Subcutaneous abdominal adipose tissue (tissue), 5 donors: ENCODE measurements at regions not wholly inside any gene's neighbourhood (a gene's known extent, or its start where the extent isn't known, plus 50 kb on each side); places are given as distances from the start of the nearest gene placed in this dataset.

Source experiments
- H3K27ac ChIP-seq: one replicate; pipeline ENCODE4 v1.7.0; 2013; ENCODE audit warnings: low read depth, mild to moderate bottlenecking, inconsistent platforms, low read length, moderate library complexity
- H3K27me3 ChIP-seq, 5 donors: one replicate each; pipeline ENCODE4 v1.7.0; 2013; ENCODE audit warnings: low read length in 5 of 5, inconsistent platforms in 1 of 5; ENCODE audit not compliant: control insufficient read depth in 5 of 5, insufficient read depth in 4 of 5
- H3K36me3 ChIP-seq, 5 donors: one replicate each; pipeline ENCODE4 v1.7.0; 2013; ENCODE audit warnings: low read length in 5 of 5; ENCODE audit not compliant: control insufficient read depth in 5 of 5, insufficient read depth in 5 of 5
- H3K4me1 ChIP-seq, 5 donors: one replicate each; pipeline ENCODE4 v1.7.0; 2013; ENCODE audit warnings: low read length in 5 of 5, mild to moderate bottlenecking in 3 of 5, moderate library complexity in 1 of 5; ENCODE audit not compliant: control insufficient read depth in 5 of 5, insufficient read depth in 5 of 5
- H3K4me3 ChIP-seq, 5 donors: one replicate each; pipeline ENCODE4 v1.7.0; 2013; ENCODE audit warnings: low read length in 5 of 5, low read depth in 1 of 5
- H3K9ac ChIP-seq, 5 donors: one replicate each; pipeline ENCODE4 v1.7.0; 2013; ENCODE audit warnings: low read length in 5 of 5, mild to moderate bottlenecking in 4 of 5, moderate library complexity in 3 of 5
- H3K9me3 ChIP-seq, 5 donors: one replicate each; pipeline ENCODE4 v1.7.0; 2013; ENCODE audit warnings: low read length in 5 of 5; ENCODE audit not compliant: control insufficient read depth in 5 of 5
- donor health status: healthy.
- donor health status: healthy.
- donor health status: healthy.
- donor health status: healthy.
- donor health status: healthy.

- Histone ChIP-seq H3K27ac (no peak overlapping the region), H3K4me3 (no peak overlapping the region), H3K36me3 (no peaks in the 10 kb centered on the region), H3K4me1 (peaks cover 0 to 11% (median 7%) of the 10 kb centered on the region in 5 donors), H3K9ac (no peak overlapping the region), H3K27me3 (no peaks in the 10 kb centered on the region), H3K9me3 (no peaks in the 10 kb centered on the region)
These were observed 185.4 kb upstream of the NCKAP5 start for GRCh38 chr2:133753665-133754064.

GRCh38 chr2:133755480-133756300 lies 187.4 kb upstream of the NCKAP5 start:
- no peak overlapping the region for H3K4me3 ChIP-seq
- H3K4me1 ChIP-seq, result peaks cover 0 to 11% (median 7%) of the 10 kb centered on the region in 5 donors
- no peaks in the 10 kb centered on the region for H3K9me3 ChIP-seq
- no peaks in the 10 kb centered on the region for H3K27me3 ChIP-seq
- no peaks in the 10 kb centered on the region for H3K36me3 ChIP-seq
- no peak overlapping the region for H3K9ac ChIP-seq
- no peak overlapping the region for H3K27ac ChIP-seq

- Histone ChIP-seq H3K9ac (no peak overlapping the region), H3K4me1 (peaks cover 0 to 11% (median 7%) of the 10 kb centered on the region in 5 donors), H3K4me3 (no peak overlapping the region), H3K9me3 (no peaks in the 10 kb centered on the region), H3K27ac (no peak overlapping the region), H3K36me3 (no peaks in the 10 kb centered on the region), H3K27me3 (no peaks in the 10 kb centered on the region)
These were observed 188.6 kb upstream of the NCKAP5 start for GRCh38 chr2:133756833-133757232.

- H3K27ac ChIP-seq, result no peak overlapping the region
- H3K27me3 ChIP-seq, result no peaks in the 10 kb centered on the region
- peaks cover 0 to 9% (median 5%) of the 10 kb centered on the region in 5 donors for H3K4me1 ChIP-seq
- H3K4me3 ChIP-seq, result no peak overlapping the region
- H3K36me3 ChIP-seq, result no peaks in the 10 kb centered on the region
- H3K9me3 ChIP-seq, result no peaks in the 10 kb centered on the region
- no peak overlapping the region for H3K9ac ChIP-seq
These were observed 192.1 kb upstream of the NCKAP5 start for GRCh38 chr2:133760376-133760775.

GRCh38 chr2:133765658-133766057 lies 197.4 kb upstream of the NCKAP5 start:
- Histone ChIP-seq H3K27me3 (no peaks in the 10 kb centered on the region), H3K9me3 (no peaks in the 10 kb centered on the region), H3K4me3 (no peak overlapping the region), H3K9ac (no peak overlapping the region), H3K36me3 (no peaks in the 10 kb centered on the region), H3K4me1 (peaks cover 0 to 14% (median 10%) of the 10 kb centered on the region in 5 donors), H3K27ac (no peak overlapping the region)

GRCh38 chr2:133766164-133766832 lies 198.0 kb upstream of the NCKAP5 start:
- Histone ChIP-seq H3K27ac (no peak overlapping the region), H3K4me3 (no peak overlapping the region), H3K9me3 (no peaks in the 10 kb centered on the region), H3K36me3 (no peaks in the 10 kb centered on the region), H3K4me1 (peaks cover 0 to 15% (median 11%) of the 10 kb centered on the region in 5 donors), H3K27me3 (no peaks in the 10 kb centered on the region), H3K9ac (no peak overlapping the region)

GRCh38 chr2:133768256-133768655 lies 200.0 kb upstream of the NCKAP5 start:
- Histone ChIP-seq H3K36me3 (no peaks in the 10 kb centered on the region), H3K9me3 (no peaks in the 10 kb centered on the region), H3K4me1 (peaks cover 0 to 23% (median 19%) of the 10 kb centered on the region in 5 donors), H3K4me3 (no peak overlapping the region), H3K9ac (no peak overlapping the region), H3K27me3 (no peaks in the 10 kb centered on the region), H3K27ac (no peak overlapping the region)

- Histone ChIP-seq H3K9ac (no peak overlapping the region), H3K27ac (no peak overlapping the region), H3K4me3 (no peak overlapping the region), H3K27me3 (no peaks in the 10 kb centered on the region), H3K9me3 (no peaks in the 10 kb centered on the region), H3K4me1 (peaks cover 0 to 25% (median 19%) of the 10 kb centered on the region in 5 donors), H3K36me3 (no peaks in the 10 kb centered on the region)
These were observed 200.6 kb upstream of the NCKAP5 start for GRCh38 chr2:133768658-133769435.

- H3K4me1 ChIP-seq, result peaks cover 0 to 32% (median 16%) of the 10 kb centered on the region in 5 donors
- no peaks in the 10 kb centered on the region for H3K36me3 ChIP-seq
- H3K4me3 ChIP-seq, result no peak overlapping the region
- no peaks in the 10 kb centered on the region for H3K27me3 ChIP-seq
- peak overlapping the region in 1 of 5 donors; percentile 5 for H3K9ac ChIP-seq
- no peaks in the 10 kb centered on the region for H3K9me3 ChIP-seq
- no peak overlapping the region for H3K27ac ChIP-seq
These were observed 205.8 kb upstream of the NCKAP5 start for GRCh38 chr2:133773854-133774653.
